K562 (cell line): ENCODE measurements at regions not wholly inside any gene's neighbourhood (a gene's known extent, or its start where the extent isn't known, plus 50 kb on each side); places are given as distances from the start of the nearest gene placed in this dataset.

ENCODE experiments used
- ATAC-seq: fragments of 200-7000 bp; cut with Tn5 transposase; 3 replicates; pipeline ENCODE4 v1.9.1; 2020; ENCODE audit warnings: moderate library complexity
- BruUV-seq: library from RNA; stranded (reverse); fragments of 400-500 nt; replicated peaks from 2 replicates; lab custom pipeline; 2021; lab: Mats Ljungman, UMichigan
- CTCF ChIA-PET: fragments of 300-600 bp; formaldehyde crosslinking; extraction: SDS; loops from one replicate; lab custom pipeline; 2021; ENCODE audit warnings: low intra/inter-chr PET ratio; lab: Yijun Ruan, JAX
- POLR2A ChIA-PET: fragments of 300-600, 350-650 bp; sonication (Branson Sonifier 250); formaldehyde crosslinking; extraction: SDS; loops from one replicate; lab custom pipeline; 2021; ENCODE audit warnings: antibody characterized with exemption, inconsistent platforms; lab: Yijun Ruan, JAX
- DNase-seq, 4 experiments: peaks; one replicate each; pipeline versions ENCODE4 v3.0.0 to v3.0.0-alpha.2; 2011 to 2018; ENCODE audit warnings: low spot score in 3 of 4, mixed read lengths in 3 of 4; ENCODE audit errors: extremely low read depth in 1 of 4
- FAIRE-seq: peaks from 2 replicates; lab custom pipeline; 2011; peaks lifted over from hg19 to GRCh38; lab: Jason Lieb, UNC
- H2AFZ ChIP-seq: 2 replicates; pipeline ENCODE4 v1.6.0; 2011; ENCODE audit warnings: low read depth, low read length, control low read depth, inconsistent platforms
- H3K27ac ChIP-seq: fragments of 200-600 bp; 3 replicates; pipeline ENCODE4 v1.8.0; 2011; ENCODE audit warnings: low read depth, mild to moderate bottlenecking, control low read depth, inconsistent platforms, low read length, moderate library complexity, mixed read lengths; ENCODE audit errors: extremely low read depth
- H3K27me3 ChIP-seq, 2 experiments: fragments of 300-600 bp in 1 of 2; 2 replicates in 1 of 2; 3 replicates in 1 of 2; pipeline versions ENCODE4 v1.6.0 to v1.8.0; 2011; ENCODE audit warnings: inconsistent platforms in 2 of 2, low read length in 2 of 2, mild to moderate bottlenecking in 1 of 2, mixed read lengths in 1 of 2, moderate library complexity in 1 of 2; ENCODE audit not compliant: control insufficient read depth in 2 of 2, insufficient read depth in 2 of 2
- H3K36me3 ChIP-seq: fragments of 300-600 bp; 3 replicates; pipeline ENCODE4 v1.8.0; 2011; ENCODE audit warnings: mild to moderate bottlenecking, low read length, inconsistent platforms; ENCODE audit not compliant: control insufficient read depth, insufficient read depth
- H3K4me1 ChIP-seq, 2 experiments: fragments of 200-600 bp in 1 of 2; replicated peaks in 1 of 2; 2 replicates in 1 of 2; 3 replicates in 1 of 2; pipeline versions ENCODE4 v1.5.1 to v1.8.0; 2011; ENCODE audit warnings: inconsistent platforms in 2 of 2, low read length in 2 of 2, mild to moderate bottlenecking in 1 of 2, mixed read lengths in 1 of 2, moderate library complexity in 1 of 2; ENCODE audit not compliant: control insufficient read depth in 2 of 2, insufficient read depth in 2 of 2
- H3K4me2 ChIP-seq: 2 replicates; pipeline ENCODE4 v1.6.1; 2011; ENCODE audit warnings: low read length, control low read depth, inconsistent platforms, mixed read lengths; ENCODE audit not compliant: insufficient read depth
- H3K4me3 ChIP-seq: fragments of 200-600 bp; sonication (generic), shearing (Covaris generic); 2 replicates; pipeline ENCODE4 v1.5.1; 2016; ENCODE audit warnings: control low read depth, inconsistent platforms
- H3K79me2 ChIP-seq: fragments of 200-600 bp; 3 replicates; pipeline ENCODE4 v1.8.0; 2011; ENCODE audit warnings: low read length, inconsistent platforms; ENCODE audit not compliant: control insufficient read depth, insufficient read depth
- H3K9ac ChIP-seq, 2 experiments: 2 replicates each; pipeline versions ENCODE4 v1.6.0 to v1.6.1; 2011; ENCODE audit warnings: low read depth in 2 of 2, low read length in 2 of 2, control low read depth in 1 of 2, inconsistent platforms in 1 of 2, mild to moderate bottlenecking in 1 of 2, mixed read lengths in 1 of 2; ENCODE audit not compliant: insufficient read depth in 1 of 2
- H3K9me1 ChIP-seq: one replicate; pipeline ENCODE4 v1.6.0; 2011; ENCODE audit warnings: inconsistent platforms, mild to moderate bottlenecking, low read length, moderate library complexity; ENCODE audit not compliant: control insufficient read depth, insufficient read depth
- H3K9me3 ChIP-seq: replicated peaks from 2 replicates; pipeline ENCODE4 v1.5.1; 2011; ENCODE audit warnings: low read depth, low read length, inconsistent platforms; ENCODE audit not compliant: control insufficient read depth, insufficient read depth
- H4K20me1 ChIP-seq: replicated peaks from 2 replicates; pipeline ENCODE4 v1.6.1; 2011; ENCODE audit warnings: low read length, inconsistent platforms, mixed read lengths; ENCODE audit not compliant: control insufficient read depth, insufficient read depth
- FOXP1 ChIP-seq: sonication (generic); formaldehyde crosslinking; IDR thresholded peaks from 2 replicates; pipeline ENCODE4 v1.8.0; 2022; ENCODE audit warnings: mild to moderate bottlenecking, missing genetic modification reagents
- MAX ChIP-seq: sonication (generic); formaldehyde crosslinking; IDR thresholded peaks from 2 replicates; pipeline ENCODE4 v1.9.0; 2022; ENCODE audit warnings: mild to moderate bottlenecking, missing genetic modification reagents
- MAZ ChIP-seq, 2 experiments: fragments of 450-650 bp in 1 of 2; sonication (generic) in 1 of 2; formaldehyde crosslinking; IDR thresholded peaks in 1 of 2; conservative IDR thresholded peaks in 1 of 2; 2 replicates each; pipeline versions ENCODE4 v1.4.0 to v1.5.0; 2020; ENCODE audit warnings: mild to moderate bottlenecking in 1 of 2, missing genetic modification reagents in 1 of 2
- POLR3G ChIP-seq: IDR thresholded peaks from 2 replicates; pipeline ENCODE4 v1.6.1; 2011; ENCODE audit not compliant: insufficient read length, insufficient replicate concordance; ENCODE audit errors: extremely low read depth
- TEAD2 ChIP-seq: fragments of 450-650 bp; IDR thresholded peaks from 2 replicates; pipeline ENCODE4 v1.6.1; 2016; ENCODE audit warnings: missing genetic modification characterization, control low read depth, missing compliant biosample characterization
- ZNF324 ChIP-seq: fragments of 250-450 bp; sonication (Bioruptor Pico); IDR thresholded peaks from 2 replicates; pipeline ENCODE4 v1.4.0; 2020; ENCODE audit warnings: mild to moderate bottlenecking
- ZNF740 ChIP-seq, 3 experiments: fragments of 200-800 bp in 1 of 3; sonication (Bioruptor generic) in 1 of 3; sonication (generic) in 1 of 3; formaldehyde crosslinking in 1 of 3; IDR thresholded peaks; 2 replicates each; pipeline versions ENCODE4 v1.6.1 to v1.8.0; 2016 to 2022; ENCODE audit warnings: mild to moderate bottlenecking in 2 of 3, missing compliant biosample characterization in 2 of 3, missing genetic modification characterization in 2 of 3, missing genetic modification reagents in 1 of 3
- WGBS: fragments of 100-300 bp; shearing (Covaris generic); methylation state at CpG from one replicate; pipeline ENCODE4 v1.1.6; 2016; ENCODE audit warnings: low coverage, mixed read lengths; ENCODE audit not compliant: insufficient coverage; ENCODE audit errors: missing lambda C conversion rate; 5-methylcytosine and 5-hydroxymethylcytosine counted together
- in situ Hi-C: fragments of 300-500 bp; cut with MboI; formaldehyde crosslinking; loops from 4 replicates; pipeline ENCODE4 v1.15.0; 2018; ENCODE audit warnings: inconsistent platforms, mixed read lengths
- intact Hi-C: fragments of 100-400 bp; cut with micrococcal nuclease; formaldehyde crosslinking; loops from 2 replicates; pipeline ENCODE4 v1.14.2; 2022

GRCh38 chr19:22503524-22503923, 81.4 kb upstream of the ZNF98 start:
- Histone ChIP-seq H3K4me3 (no peak overlapping the region), H3K9ac (no peak overlapping the region), H3K9me3 (no peaks in the 10 kb centered on the region), H3K27me3 (no peaks in the 10 kb centered on the region), H4K20me1 (no peaks in the 10 kb centered on the region), H3K36me3 (no peaks in the 10 kb centered on the region), H3K9me1 (no peaks in the 10 kb centered on the region), H3K79me2 (no peaks in the 10 kb centered on the region), H3K27ac (no peak overlapping the region), H3K4me2 (no peak overlapping the region), H2AFZ (no peak overlapping the region), H3K4me1 (no peaks in the 10 kb centered on the region)
- intact Hi-C loops (no loop called here), in situ Hi-C loops (no loop called here)
- ChIA-PET POLR2A (no interaction called here), CTCF (no interaction called here)
- no TSS peak for BruUV-seq
- DNase-seq (no peak), ATAC-seq (no peak), FAIRE-seq (no peak)
- TF ChIP-seq ZNF740 (CRISPR knock-in tag; IDR thresholded peaks at IDR 0.05) = no peak
- TF ChIP-seq ZNF740 (tag; IDR thresholded peaks at IDR 0.05) = no peak
- TF ChIP-seq FOXP1 (CRISPR knock-in tag) = no peak
- TF ChIP-seq MAX (CRISPR knock-in tag) = no peak
- TF ChIP-seq TEAD2 (tag) = no peak
- no peak for TF ChIP-seq POLR3G
- TF ChIP-seq MAZ (CRISPR knock-in tag; conservative IDR thresholded peaks at IDR 0.05 in 1 of 2, IDR thresholded peaks at IDR 0.05 in 1 of 2) = no peak
- TF ChIP-seq ZNF324 (CRISPR knock-in tag) = no peak
- WGBS = 6% methylated on average over 2 of the region's 2 CpGs
